ENCODE measurements at regions not wholly inside any gene's neighbourhood (a gene's known extent, or its start where the extent isn't known, plus 50 kb on each side); places are given as distances from the start of the nearest gene placed in this dataset.

DNA sequence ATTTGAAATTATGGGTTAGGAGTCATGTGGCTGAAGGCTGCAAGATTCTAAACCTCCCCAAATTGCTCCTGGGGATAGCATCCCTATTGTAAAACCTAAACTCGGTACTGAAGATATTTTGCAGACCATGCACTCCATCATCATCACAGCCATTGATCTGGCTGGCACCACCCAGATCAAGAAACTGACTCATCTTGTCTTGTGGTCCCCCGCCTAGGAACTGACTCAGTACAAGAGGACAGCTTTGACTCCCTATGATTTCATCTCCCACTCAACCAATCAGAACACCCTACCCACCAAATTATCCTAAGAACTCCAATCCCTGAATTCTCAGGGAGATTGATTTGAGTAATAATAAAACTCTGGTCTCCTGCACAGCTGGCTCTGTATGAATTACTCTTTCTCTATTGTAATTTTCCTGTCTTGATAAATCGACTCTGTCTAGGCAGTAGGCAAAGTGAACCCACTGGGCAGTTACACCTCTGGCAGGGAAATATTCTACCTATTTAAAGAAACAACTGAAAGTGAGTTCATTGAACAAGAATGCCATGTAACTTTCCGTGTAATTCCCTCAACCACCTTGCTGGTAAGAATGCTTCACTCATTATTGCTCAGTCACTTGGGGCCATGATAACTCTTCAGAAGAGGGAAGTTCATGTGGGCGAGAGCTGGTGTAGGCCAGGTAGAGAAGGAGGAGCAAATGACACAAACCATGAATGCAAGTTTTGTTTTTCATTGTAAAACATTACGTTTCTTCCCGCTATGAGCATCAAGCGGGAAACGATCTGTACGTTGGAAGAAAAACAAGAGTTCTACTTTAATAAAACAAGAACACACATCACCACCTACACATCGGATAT is 602.9 kb upstream of the ARID1B start:
- no peak for TF ChIP-seq POLR2A (IDR thresholded peaks at IDR 0.05)
- TF ChIP-seq, protein P1, sequence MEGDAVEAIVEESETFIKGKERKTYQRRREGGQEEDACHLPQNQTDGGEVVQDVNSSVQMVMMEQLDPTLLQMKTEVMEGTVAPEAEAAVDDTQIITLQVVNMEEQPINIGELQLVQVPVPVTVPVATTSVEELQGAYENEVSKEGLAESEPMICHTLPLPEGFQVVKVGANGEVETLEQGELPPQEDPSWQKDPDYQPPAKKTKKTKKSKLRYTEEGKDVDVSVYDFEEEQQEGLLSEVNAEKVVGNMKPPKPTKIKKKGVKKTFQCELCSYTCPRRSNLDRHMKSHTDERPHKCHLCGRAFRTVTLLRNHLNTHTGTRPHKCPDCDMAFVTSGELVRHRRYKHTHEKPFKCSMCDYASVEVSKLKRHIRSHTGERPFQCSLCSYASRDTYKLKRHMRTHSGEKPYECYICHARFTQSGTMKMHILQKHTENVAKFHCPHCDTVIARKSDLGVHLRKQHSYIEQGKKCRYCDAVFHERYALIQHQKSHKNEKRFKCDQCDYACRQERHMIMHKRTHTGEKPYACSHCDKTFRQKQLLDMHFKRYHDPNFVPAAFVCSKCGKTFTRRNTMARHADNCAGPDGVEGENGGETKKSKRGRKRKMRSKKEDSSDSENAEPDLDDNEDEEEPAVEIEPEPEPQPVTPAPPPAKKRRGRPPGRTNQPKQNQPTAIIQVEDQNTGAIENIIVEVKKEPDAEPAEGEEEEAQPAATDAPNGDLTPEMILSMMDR (IDR thresholded peaks at IDR 0.05): no peak
